ENCODE measurements at regions not wholly inside any gene's neighbourhood (a gene's known extent, or its start where the extent isn't known, plus 50 kb on each side); places are given as distances from the start of the nearest gene placed in this dataset.

GRCh38 chr2:14551069-14551468, 81.4 kb upstream of the LRATD1 start:
- DNase-seq (ENCODE audit: low spot score) = no peak
- Histone ChIP-seq H3K9ac (ENCODE audit: insufficient read depth, low read depth, low read length) (no peak overlapping the region), H3K27me3 (ENCODE audit: control insufficient read depth in 1 of 2, insufficient read depth in 2 of 2, low read length in 2 of 2) (no peaks in the 10 kb centered on the region), H3K27ac (ENCODE audit: extremely low read length, insufficient read depth, low read length) (no peak overlapping the region), H3K36me3 (replicated peaks in 1 of 2; ENCODE audit: control insufficient read depth in 1 of 2, insufficient read depth in 2 of 2, low read length in 2 of 2) (no peaks in the 10 kb centered on the region), H3K4me2 (ENCODE audit: low read depth, low read length) (no peak overlapping the region), H4K20me1 (ENCODE audit: insufficient read depth, low read length) (no peaks in the 10 kb centered on the region), H3K9me3 (ENCODE audit: low read length) (no peaks in the 10 kb centered on the region), H3K4me1 (ENCODE audit: insufficient read depth, low read length) (no peaks in the 10 kb centered on the region), H3K79me2 (ENCODE audit: insufficient read depth, low read length) (no peaks in the 10 kb centered on the region), H2AFZ (ENCODE audit: low read length) (no peak overlapping the region), H3K4me3 (replicated peaks in 1 of 3; ENCODE audit: insufficient read depth in 1 of 3, low read depth in 2 of 3, low read length in 3 of 3) (no peak overlapping the region)
- ChIA-PET CTCF (ENCODE audit: low intra/inter-chr PET ratio, low total read pairs) (no interaction called here), POLR2A (no interaction called here)
- intact Hi-C loops (cut with micrococcal nuclease; ENCODE audit: unreplicated experiment) = no loop called here
- 15% methylated on average over 3 of the region's 3 CpGs for WGBS (ENCODE audit: low lambda C conversion rate)
- FAIRE-seq = no peak
- no TSS peak for BruUV-seq (replicated peaks)
- ATAC-seq = no peak
- in situ Hi-C loops (cut with HindIII; ENCODE audit: extremely low pct_ligation_motif_present, low pct_unique_long_range_greater_than_20kb) = no loop called here
- TF ChIP-seq ZNF850 (CRISPR knock-in tag; conservative IDR thresholded peaks at IDR 0.05) (no peak), ZNF746 (CRISPR knock-in tag; IDR thresholded peaks at IDR 0.05) (no peak), SAP130 (CRISPR knock-in tag; IDR thresholded peaks at IDR 0.05; ENCODE audit: low read depth) (no peak), CCDC6 (CRISPR knock-in tag; IDR thresholded peaks at IDR 0.05) (no peak), CENPX (CRISPR knock-in tag; IDR thresholded peaks at IDR 0.05) (no peak), ZNF768 (CRISPR knock-in tag; IDR thresholded peaks at IDR 0.05) (no peak), FLYWCH1 (CRISPR knock-in tag; IDR thresholded peaks at IDR 0.05) (no peak), ZNF180 (CRISPR knock-in tag; IDR thresholded peaks at IDR 0.05; ENCODE audit: borderline replicate concordance, low read depth) (no peak)

- Histone ChIP-seq H3K9me3 (ENCODE audit: low read length) (no peaks in the 10 kb centered on the region), H3K4me3 (replicated peaks in 1 of 3; ENCODE audit: insufficient read depth in 1 of 3, low read depth in 2 of 3, low read length in 3 of 3) (no peak overlapping the region), H4K20me1 (ENCODE audit: insufficient read depth, low read length) (no peaks in the 10 kb centered on the region), H3K4me2 (ENCODE audit: low read depth, low read length) (no peak overlapping the region), H3K36me3 (replicated peaks in 1 of 2; ENCODE audit: control insufficient read depth in 1 of 2, insufficient read depth in 2 of 2, low read length in 2 of 2) (no peaks in the 10 kb centered on the region), H2AFZ (ENCODE audit: low read length) (no peak overlapping the region), H3K9ac (ENCODE audit: insufficient read depth, low read depth, low read length) (no peak overlapping the region), H3K79me2 (ENCODE audit: insufficient read depth, low read length) (no peaks in the 10 kb centered on the region), H3K27me3 (ENCODE audit: control insufficient read depth in 1 of 2, insufficient read depth in 2 of 2, low read length in 2 of 2) (no peaks in the 10 kb centered on the region), H3K4me1 (ENCODE audit: insufficient read depth, low read length) (no peaks in the 10 kb centered on the region), H3K27ac (ENCODE audit: extremely low read length, insufficient read depth, low read length) (no peak overlapping the region)
- in situ Hi-C loops (cut with HindIII; ENCODE audit: extremely low pct_ligation_motif_present, low pct_unique_long_range_greater_than_20kb) (no loop called here), intact Hi-C loops (cut with micrococcal nuclease; ENCODE audit: unreplicated experiment) (no loop called here)
- ChIA-PET POLR2A (no interaction called here), CTCF (ENCODE audit: low intra/inter-chr PET ratio, low total read pairs) (no interaction called here)
- ATAC-seq (no peak), FAIRE-seq (no peak), DNase-seq (ENCODE audit: low spot score) (no peak)
- WGBS (ENCODE audit: low lambda C conversion rate) = 0% methylated on average over 1 of the region's 1 CpG
- no TSS peak for BruUV-seq (replicated peaks)
- TF ChIP-seq ZNF17 (CRISPR knock-in tag; IDR thresholded peaks at IDR 0.05) = no peak
- TF ChIP-seq ZNF501 (CRISPR knock-in tag; IDR thresholded peaks at IDR 0.05) = no peak
- no peak for TF ChIP-seq ZNF724P (CRISPR knock-in tag; IDR thresholded peaks at IDR 0.05; ENCODE audit: borderline replicate concordance)
- TF ChIP-seq ZNF761 (CRISPR knock-in tag; conservative IDR thresholded peaks at IDR 0.05) = no peak
- no peak for TF ChIP-seq AKNA (CRISPR knock-in tag; IDR thresholded peaks at IDR 0.05; ENCODE audit: borderline replicate concordance)
- TF ChIP-seq ZMYM4 (CRISPR knock-in tag; IDR thresholded peaks at IDR 0.05) = no peak
- TF ChIP-seq RFXANK (CRISPR knock-in tag; IDR thresholded peaks at IDR 0.05) = no peak
- TF ChIP-seq ZNF205 (CRISPR knock-in tag; IDR thresholded peaks at IDR 0.05) = no peak
- TF ChIP-seq ELK4 (CRISPR knock-in tag; IDR thresholded peaks at IDR 0.05; ENCODE audit: borderline replicate concordance) = no peak
Observed at GRCh38 chr2:14552286-14552685, 80.2 kb upstream of the LRATD1 start.

Measured in HepG2 (cell line).